ENCODE measurements at regions not wholly inside any gene's neighbourhood (a gene's known extent, or its start where the extent isn't known, plus 50 kb on each side); places are given as distances from the start of the nearest gene placed in this dataset.

DNA sequence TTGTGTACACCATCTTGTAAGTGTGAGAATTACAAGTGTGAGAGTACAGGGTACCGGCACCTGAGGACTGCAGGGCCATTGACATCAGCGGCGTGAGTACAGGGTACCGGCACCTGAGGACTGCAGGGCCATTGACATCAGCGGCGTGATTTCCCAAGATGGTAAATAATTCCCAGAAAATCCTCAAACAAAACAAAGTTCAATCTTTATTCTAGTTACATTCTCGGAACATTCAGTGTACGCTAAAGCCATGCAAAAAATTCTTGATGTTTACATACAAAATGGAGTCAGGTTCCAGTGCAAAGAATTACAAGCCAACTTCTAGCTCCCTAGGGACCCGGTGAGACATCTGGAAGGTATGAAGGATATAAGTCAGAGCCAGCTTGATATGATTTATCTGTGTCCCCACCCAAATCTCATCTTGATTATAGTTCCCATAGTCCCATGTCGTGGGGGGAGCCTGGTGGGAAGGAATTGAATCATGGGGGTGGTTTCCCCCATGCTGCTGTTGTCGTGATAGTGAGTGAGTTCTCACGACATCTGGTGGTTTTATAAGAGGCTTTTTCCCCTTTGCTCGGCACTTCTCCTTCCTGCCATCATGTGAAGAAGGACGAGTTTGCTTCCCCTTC is 172.7 kb downstream of the TTLL2 start:
- TF ChIP-seq EZH2 (IDR thresholded peaks at IDR 0.05; ENCODE audit: low read depth) (no peak), CTCF (conservative IDR thresholded peaks at IDR 0.05) (no peak)

Measured in PC-9 (cell line).